Stimulated activated CD8-positive, alpha-beta memory T cell treated with anti-CD3 and anti-CD28 coated beads, Interleukin-7, amount 100 ng/mL, for 24 hours (primary cell): ENCODE measurements at regions not wholly inside any gene's neighbourhood (a gene's known extent, or its start where the extent isn't known, plus 50 kb on each side); places are given as distances from the start of the nearest gene placed in this dataset.
"Not testable (repeated sequence)": the region's sequence is repeated elsewhere in the genome, so short reads cannot be mapped to it uniquely, and the experiment has no call there.

Source experiments
- DNase-seq: peaks from one replicate; pipeline ENCODE4 v3.0.0-alpha.2; 2020; ENCODE audit warnings: low read depth

GRCh38 chr7:101708223-101708622 lies 79.1 kb upstream of the MYL10 start:
- DNase-seq, result no peak

- no peak for DNase-seq
Measured at GRCh38 chr7:101712652-101713051, 83.6 kb upstream of the MYL10 start.

- DNase-seq, result no peak
Measured at GRCh38 chr7:101714097-101714496, 85.0 kb upstream of the MYL10 start.

- no peak for DNase-seq
Measured at GRCh38 chr7:101717628-101718357, 88.7 kb upstream of the MYL10 start.

GRCh38 chr7:101718363-101719122 lies 89.4 kb upstream of the MYL10 start:
- no peak for DNase-seq

GRCh38 chr7:101719123-101719470 lies 90.0 kb upstream of the MYL10 start:
- no peak for DNase-seq

GRCh38 chr7:101720324-101720723 lies 91.2 kb upstream of the MYL10 start:
- DNase-seq, result no peak

- no peak for DNase-seq
Measured at GRCh38 chr7:101722247-101722646, 93.2 kb upstream of the MYL10 start.

- DNase-seq, result no peak
Measured at GRCh38 chr7:101723835-101724234, 93.6 kb upstream of the CUX1 start.

GRCh38 chr7:101724957-101725356 lies 92.5 kb upstream of the CUX1 start:
- no peak for DNase-seq

GRCh38 chr7:101725921-101726320 lies 91.5 kb upstream of the CUX1 start:
- no peak for DNase-seq

GRCh38 chr7:101727184-101727583 lies 90.2 kb upstream of the CUX1 start:
- no peak for DNase-seq

- DNase-seq, result no peak
Measured at GRCh38 chr7:101728128-101728527, 89.3 kb upstream of the CUX1 start.

- not testable (repeated sequence) for DNase-seq
Measured at GRCh38 chr7:101728873-101729240, 88.6 kb upstream of the CUX1 start.

GRCh38 chr7:101729241-101729883 lies 88.1 kb upstream of the CUX1 start:
- no peak for DNase-seq

- DNase-seq, result no peak
Measured at GRCh38 chr7:101731502-101732084, 85.8 kb upstream of the CUX1 start.

- DNase-seq, result no peak
Measured at GRCh38 chr7:101733713-101734475, 83.5 kb upstream of the CUX1 start.

GRCh38 chr7:101736084-101736483 lies 81.3 kb upstream of the CUX1 start:
- no peak for DNase-seq

GRCh38 chr7:101739775-101740398 lies 77.5 kb upstream of the CUX1 start:
- no peak for DNase-seq

- no peak for DNase-seq
Measured at GRCh38 chr7:101740981-101741725, 76.3 kb upstream of the CUX1 start.
